ENCODE measurements at regions not wholly inside any gene's neighbourhood (a gene's known extent, or its start where the extent isn't known, plus 50 kb on each side); places are given as distances from the start of the nearest gene placed in this dataset.

GRCh38 chrX:128699716-128700285 is 647.6 kb upstream of the ACTRT1 start:
- no peak for TF ChIP-seq CTCF (conservative IDR thresholded peaks at IDR 0.05; ENCODE audit: low read depth, low read length)
- no peak for TF ChIP-seq EZH2 (IDR thresholded peaks at IDR 0.05; ENCODE audit: low read length, unreplicated experiment)
